Coronary artery (tissue), 2 donors: ENCODE measurements at regions not wholly inside any gene's neighbourhood (a gene's known extent, or its start where the extent isn't known, plus 50 kb on each side); places are given as distances from the start of the nearest gene placed in this dataset.
"Not testable (repeated sequence)": the region's sequence is repeated elsewhere in the genome, so short reads cannot be mapped to it uniquely, and the experiment has no call there.

Experiments
- DNase-seq: peaks from one replicate; pipeline ENCODE4 v3.0.0-alpha.2; 2017; ENCODE audit warnings: low spot score
- H3K27ac ChIP-seq, 2 donors: fragments of 200-600 bp; sonication (generic); one replicate each; pipeline ENCODE4 v1.5.1; 2016 to 2019
- H3K4me3 ChIP-seq: fragments of 200-600 bp; sonication (generic); 2 replicates; pipeline ENCODE4 v1.5.1; 2016; ENCODE audit warnings: mild to moderate bottlenecking, moderate library complexity
- CTCF ChIP-seq: fragments of 200-600 bp; sonication (generic); IDR thresholded peaks from one replicate; pipeline ENCODE4 v1.5.1; 2019; ENCODE audit warnings: antibody characterized with exemption

GRCh38 chr3:82132210-82133069, 371.0 kb upstream of the GBE1 start:
- TF ChIP-seq CTCF = no peak
- no peak overlapping the region for H3K27ac ChIP-seq
- no peak for DNase-seq

GRCh38 chr3:82130046-82130445, 368.6 kb upstream of the GBE1 start:
- H3K27ac ChIP-seq = no peak overlapping the region
- H3K4me3 ChIP-seq = no peak overlapping the region
- TF ChIP-seq CTCF = no peak
- DNase-seq = no peak

More at GRCh38 chr3:82132210-82133069, 371.0 kb upstream of the GBE1 start:
- no peak overlapping the region for H3K4me3 ChIP-seq

- TF ChIP-seq CTCF = no peak
- DNase-seq = no peak
- no peak overlapping the region for H3K4me3 ChIP-seq
- H3K27ac ChIP-seq = no peak overlapping the region
These were observed 367.9 kb upstream of the GBE1 start for GRCh38 chr3:82129221-82129801.

GRCh38 chr3:82128271-82128670, 366.8 kb upstream of the GBE1 start:
- H3K4me3 ChIP-seq = no peak overlapping the region
- DNase-seq = no peak
- H3K27ac ChIP-seq = no peak overlapping the region
- TF ChIP-seq CTCF = no peak

- Histone ChIP-seq H3K27ac (no peak overlapping the region), H3K4me3 (no peak overlapping the region)
- no peak for DNase-seq
- TF ChIP-seq CTCF = no peak
These were observed 361.3 kb upstream of the GBE1 start for GRCh38 chr3:82122554-82123345.

- no peak for TF ChIP-seq CTCF
- Histone ChIP-seq H3K4me3 (no peak overlapping the region), H3K27ac (no peak overlapping the region)
- DNase-seq = no peak
These were observed 353.1 kb upstream of the GBE1 start for GRCh38 chr3:82114589-82114988.

GRCh38 chr3:82110721-82111120, 349.3 kb upstream of the GBE1 start:
- H3K4me3 ChIP-seq, H3K27ac ChIP-seq, DNase-seq: not testable (repeated sequence)
